Endothelial cell of umbilical vein (primary cell): ENCODE measurements at regions not wholly inside any gene's neighbourhood (a gene's known extent, or its start where the extent isn't known, plus 50 kb on each side); places are given as distances from the start of the nearest gene placed in this dataset.

Experiments used
- BruUV-seq: library from RNA; stranded (reverse); fragments of 400-500 nt; replicated peaks from 2 replicates; lab custom pipeline; 2021; lab: Mats Ljungman, UMichigan
- CTCF ChIA-PET: fragments of 300-600, 350-600 bp; sonication (Branson Sonifier 250); formaldehyde crosslinking; loops from one replicate; lab custom pipeline; 2021; ENCODE audit warnings: antibody characterized with exemption, inconsistent platforms; lab: Charles Lee
- POLR2A ChIA-PET: fragments of 300-600, 350-600 bp; sonication (Branson Sonifier 250); formaldehyde crosslinking; loops from one replicate; lab custom pipeline; 2021; ENCODE audit warnings: antibody characterized with exemption, inconsistent platforms; lab: Charles Lee
- DNase-seq: peaks from one replicate; pipeline ENCODE4 v3.0.0-alpha.2; 2011; ENCODE audit warnings: low read depth, low spot score
- FAIRE-seq: peaks from 2 replicates; lab custom pipeline; 2011; peaks lifted over from hg19 to GRCh38; lab: Jason Lieb, UNC
- H2AFZ ChIP-seq: 2 replicates; pipeline ENCODE4 v1.6.0; 2012; ENCODE audit warnings: low read depth, low read length, control low read depth, inconsistent platforms
- H3K27ac ChIP-seq: 2 replicates; pipeline ENCODE4 v1.5.1; 2011; ENCODE audit warnings: low read depth, mild to moderate bottlenecking, control low read depth, low read length, moderate library complexity; ENCODE audit not compliant: insufficient read depth
- H3K27me3 ChIP-seq, 2 experiments: 2 replicates each; pipeline versions ENCODE4 v1.6.0 to v1.6.1; 2011; ENCODE audit warnings: low read length in 2 of 2, mixed read lengths in 1 of 2; ENCODE audit not compliant: control insufficient read depth in 2 of 2, insufficient read depth in 2 of 2
- H3K36me3 ChIP-seq, 2 experiments: 2 replicates in 1 of 2; 3 replicates in 1 of 2; pipeline ENCODE4 v1.5.1; 2011; ENCODE audit warnings: low read length in 2 of 2, mild to moderate bottlenecking in 1 of 2, moderate library complexity in 1 of 2; ENCODE audit not compliant: control insufficient read depth in 2 of 2, insufficient read depth in 2 of 2; ENCODE audit errors: extremely low read depth in 1 of 2
- H3K4me1 ChIP-seq: 3 replicates; pipeline ENCODE4 v1.5.1; 2011; ENCODE audit warnings: mild to moderate bottlenecking, low read length; ENCODE audit not compliant: control insufficient read depth, insufficient read depth; ENCODE audit errors: extremely low read depth
- H3K4me2 ChIP-seq: 2 replicates; pipeline ENCODE4 v1.6.1; 2011; ENCODE audit warnings: low read length, control low read depth, mixed read lengths; ENCODE audit not compliant: insufficient read depth
- H3K4me3 ChIP-seq, 3 experiments: fragments of 200-600 bp in 1 of 3; sonication (generic), shearing (Covaris generic) in 1 of 3; replicated peaks in 1 of 3; 2 replicates each; pipeline ENCODE4 v1.5.1; 2011 to 2016; ENCODE audit warnings: control low read depth in 3 of 3, low read length in 3 of 3, mild to moderate bottlenecking in 2 of 3, inconsistent platforms in 1 of 3, low read depth in 1 of 3, moderate library complexity in 1 of 3; ENCODE audit not compliant: insufficient read depth in 1 of 3
- H3K79me2 ChIP-seq: 2 replicates; pipeline ENCODE4 v1.6.0; 2012; ENCODE audit warnings: low read length, inconsistent platforms; ENCODE audit not compliant: control insufficient read depth, insufficient read depth
- H3K9ac ChIP-seq: replicated peaks from 2 replicates; pipeline ENCODE3; 2011; ENCODE audit warnings: low read length, control low read depth; ENCODE audit not compliant: insufficient read depth; ENCODE audit errors: extremely low read depth
- H3K9me1 ChIP-seq: replicated peaks from 3 replicates; pipeline ENCODE4 v1.6.0; 2011; ENCODE audit warnings: mild to moderate bottlenecking, low read length; ENCODE audit not compliant: control insufficient read depth, insufficient read depth; ENCODE audit errors: extremely low read depth
- H3K9me3 ChIP-seq: replicated peaks from 2 replicates; pipeline ENCODE4 v1.5.1; 2012; ENCODE audit warnings: low read length, inconsistent platforms; ENCODE audit not compliant: control insufficient read depth, insufficient read depth
- H4K20me1 ChIP-seq: replicated peaks from 2 replicates; pipeline ENCODE3; 2011; ENCODE audit warnings: mild to moderate bottlenecking, low read length; ENCODE audit not compliant: control insufficient read depth, insufficient read depth; ENCODE audit errors: extremely low read depth
- EZH2 ChIP-seq: IDR thresholded peaks from 2 replicates; pipeline ENCODE4 v1.6.1; 2012; ENCODE audit warnings: borderline replicate concordance, low read depth, mild to moderate bottlenecking, moderate library complexity, low read length, inconsistent platforms; ENCODE audit not compliant: severe bottlenecking
- FOS ChIP-seq: IDR thresholded peaks from 2 replicates; pipeline ENCODE4 v1.6.1; 2011; ENCODE audit warnings: mild to moderate bottlenecking, low read length, moderate library complexity, borderline replicate concordance; ENCODE audit not compliant: insufficient read depth
- GATA2 ChIP-seq: IDR thresholded peaks from 2 replicates; pipeline ENCODE4 v1.7.0; 2011; ENCODE audit warnings: low read depth, mild to moderate bottlenecking, moderate library complexity, mixed read lengths, low read length; ENCODE audit not compliant: insufficient read length, insufficient read depth
- JUN ChIP-seq: IDR thresholded peaks from 2 replicates; pipeline ENCODE4 v1.6.1; 2011; ENCODE audit warnings: borderline replicate concordance, low read depth; ENCODE audit not compliant: insufficient read length, insufficient read depth
- MYC ChIP-seq: IDR thresholded peaks from one replicate; pipeline ENCODE4 v1.6.1; 2011; ENCODE audit warnings: mild to moderate bottlenecking, low read depth, low read length
- POLR2A ChIP-seq: IDR thresholded peaks from 2 replicates; pipeline ENCODE4 v1.6.1; 2012; ENCODE audit warnings: low read depth, mild to moderate bottlenecking, control low read depth, low read length
- dilution Hi-C: fragments of 300-500 bp; cut with MboI; formaldehyde crosslinking; loops from one replicate; pipeline ENCODE4 v1.15.0; 2019; ENCODE audit warnings: low sequenced_read_pairs; ENCODE audit not compliant: extremely low pct_ligation_motif_present
- intact Hi-C: fragments of 100-400 bp; cut with micrococcal nuclease; formaldehyde crosslinking; loops from one replicate; pipeline ENCODE4 v1.10.0; 2022
- TF ChIP-seq, protein P1 (sequence below): IDR thresholded peaks from 2 replicates; pipeline ENCODE4 v1.6.1; 2011; ENCODE audit not compliant: insufficient read depth, insufficient read length
- TF ChIP-seq, protein P2 (sequence below), 2 donors: IDR thresholded peaks; 1 replicate in 1 of 2; 2 replicates in 1 of 2; pipeline ENCODE4 v1.5.1; 2011; ENCODE audit warnings: low read length in 2 of 2, mild to moderate bottlenecking in 2 of 2, moderate library complexity in 2 of 2, control low read depth in 1 of 2, inconsistent platforms in 1 of 2, low read depth in 1 of 2; ENCODE audit not compliant: insufficient read depth in 1 of 2; ENCODE audit errors: extremely low read depth in 1 of 2

DNA sequence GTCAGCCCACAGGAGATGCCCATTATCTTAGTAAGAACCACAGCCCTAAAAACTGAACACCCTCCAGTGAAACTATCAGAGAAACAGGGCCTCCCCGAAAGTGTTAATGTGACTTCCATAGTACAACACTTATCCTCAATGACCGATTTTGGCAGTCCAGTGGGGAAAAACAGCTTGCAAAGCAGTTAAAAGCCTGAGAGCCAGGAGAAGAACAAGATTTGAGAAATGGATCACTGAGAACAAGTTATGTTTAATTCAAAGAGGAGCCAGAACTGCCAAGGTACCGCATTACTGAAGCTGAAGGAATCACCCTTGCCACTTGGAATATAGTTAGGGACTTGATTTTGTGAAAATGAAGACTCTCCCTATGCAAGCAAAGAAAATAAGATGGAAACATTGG is 236.9 kb downstream of the QKI start:
- no peak overlapping the region for H3K27ac ChIP-seq
- POLR2A ChIA-PET: no interaction called here
- H3K4me3 ChIP-seq: no peak overlapping the region
- no TSS peak for BruUV-seq
- DNase-seq: no peak
- no peak overlapping the region for H3K9ac ChIP-seq
- FAIRE-seq: no peak
- H3K36me3 ChIP-seq: no peaks in the 10 kb centered on the region
- no peak overlapping the region for H2AFZ ChIP-seq
- H3K79me2 ChIP-seq: no peaks in the 10 kb centered on the region
- no peaks in the 10 kb centered on the region for H3K9me3 ChIP-seq
- CTCF ChIA-PET: no interaction called here
- H3K9me1 ChIP-seq: no peaks in the 10 kb centered on the region
- H4K20me1 ChIP-seq: no peaks in the 10 kb centered on the region
- intact Hi-C loops (no loop called here), dilution Hi-C loops (no loop called here)
- H3K27me3 ChIP-seq: no peaks in the 10 kb centered on the region
- H3K4me1 ChIP-seq: no peaks in the 10 kb centered on the region
- no peak overlapping the region for H3K4me2 ChIP-seq
- TF ChIP-seq JUN (no peak), MYC (no peak), POLR2A (no peak), GATA2 (no peak), FOS (no peak), EZH2 (no peak)
- TF ChIP-seq, protein P1, sequence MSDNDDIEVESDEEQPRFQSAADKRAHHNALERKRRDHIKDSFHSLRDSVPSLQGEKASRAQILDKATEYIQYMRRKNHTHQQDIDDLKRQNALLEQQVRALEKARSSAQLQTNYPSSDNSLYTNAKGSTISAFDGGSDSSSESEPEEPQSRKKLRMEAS: no peak
- TF ChIP-seq, protein P2, sequence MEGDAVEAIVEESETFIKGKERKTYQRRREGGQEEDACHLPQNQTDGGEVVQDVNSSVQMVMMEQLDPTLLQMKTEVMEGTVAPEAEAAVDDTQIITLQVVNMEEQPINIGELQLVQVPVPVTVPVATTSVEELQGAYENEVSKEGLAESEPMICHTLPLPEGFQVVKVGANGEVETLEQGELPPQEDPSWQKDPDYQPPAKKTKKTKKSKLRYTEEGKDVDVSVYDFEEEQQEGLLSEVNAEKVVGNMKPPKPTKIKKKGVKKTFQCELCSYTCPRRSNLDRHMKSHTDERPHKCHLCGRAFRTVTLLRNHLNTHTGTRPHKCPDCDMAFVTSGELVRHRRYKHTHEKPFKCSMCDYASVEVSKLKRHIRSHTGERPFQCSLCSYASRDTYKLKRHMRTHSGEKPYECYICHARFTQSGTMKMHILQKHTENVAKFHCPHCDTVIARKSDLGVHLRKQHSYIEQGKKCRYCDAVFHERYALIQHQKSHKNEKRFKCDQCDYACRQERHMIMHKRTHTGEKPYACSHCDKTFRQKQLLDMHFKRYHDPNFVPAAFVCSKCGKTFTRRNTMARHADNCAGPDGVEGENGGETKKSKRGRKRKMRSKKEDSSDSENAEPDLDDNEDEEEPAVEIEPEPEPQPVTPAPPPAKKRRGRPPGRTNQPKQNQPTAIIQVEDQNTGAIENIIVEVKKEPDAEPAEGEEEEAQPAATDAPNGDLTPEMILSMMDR (IDR thresholded peaks at IDR 0.05; ENCODE audit: extremely low read depth in 1 of 2, insufficient read depth in 1 of 2, low read depth in 1 of 2, low read length in 2 of 2): no peak
